Activated CD4-positive, alpha-beta memory T cell treated with anti-CD3 and anti-CD28 coated beads, Interleukin-2, amount 10 ng/mL, durations not matched to agents 7 days and 5 days (primary cell): ENCODE measurements at regions not wholly inside any gene's neighbourhood (a gene's known extent, or its start where the extent isn't known, plus 50 kb on each side); places are given as distances from the start of the nearest gene placed in this dataset.

Source experiments
- CTCF ChIA-PET: fragments of 350-600 bp; sonication (Branson Sonifier 250); formaldehyde crosslinking; loops from one replicate; lab custom pipeline; 2021; ENCODE audit warnings: antibody characterized with exemption, inconsistent platforms; lab: Charles Lee
- POLR2A ChIA-PET: fragments of 350-600 bp; sonication (Branson Sonifier 250); formaldehyde crosslinking; loops from one replicate; lab custom pipeline; 2021; ENCODE audit warnings: antibody characterized with exemption; lab: Charles Lee
- DNase-seq: peaks from one replicate; pipeline ENCODE4 v3.0.0-alpha.2; 2020
- H3K27ac Mint-ChIP-seq: one replicate; pipeline ENCODE4 v1.8.0; 2021; ENCODE audit warnings: mild to moderate bottlenecking, mixed read lengths
- H3K27me3 Mint-ChIP-seq: one replicate; pipeline ENCODE4 v1.8.0; 2021; ENCODE audit warnings: mixed read lengths
- H3K36me3 Mint-ChIP-seq: one replicate; pipeline ENCODE4 v1.8.0; 2021; ENCODE audit warnings: low read depth, mixed read lengths
- H3K4me1 Mint-ChIP-seq: one replicate; pipeline ENCODE4 v1.8.0; 2021; ENCODE audit warnings: mixed read lengths
- H3K4me3 Mint-ChIP-seq: one replicate; pipeline ENCODE4 v1.8.0; 2021; ENCODE audit warnings: mild to moderate bottlenecking, mixed read lengths
- H3K9me3 Mint-ChIP-seq: one replicate; pipeline ENCODE4 v1.8.0; 2021; ENCODE audit warnings: mixed read lengths

GRCh38 chr12:60093428-60093827 is 497.6 kb downstream of the SLC16A7 start:
- H3K27me3 Mint-ChIP-seq = no peaks in the 10 kb centered on the region
- no peaks in the 10 kb centered on the region for H3K36me3 Mint-ChIP-seq
- no peaks in the 10 kb centered on the region for H3K9me3 Mint-ChIP-seq
- DNase-seq = no peak
- POLR2A ChIA-PET = no interaction called here
- CTCF ChIA-PET = no interaction called here
- no peak overlapping the region for H3K27ac Mint-ChIP-seq
- H3K4me3 Mint-ChIP-seq = no peak overlapping the region
- H3K4me1 Mint-ChIP-seq = no peaks in the 10 kb centered on the region

DNA sequence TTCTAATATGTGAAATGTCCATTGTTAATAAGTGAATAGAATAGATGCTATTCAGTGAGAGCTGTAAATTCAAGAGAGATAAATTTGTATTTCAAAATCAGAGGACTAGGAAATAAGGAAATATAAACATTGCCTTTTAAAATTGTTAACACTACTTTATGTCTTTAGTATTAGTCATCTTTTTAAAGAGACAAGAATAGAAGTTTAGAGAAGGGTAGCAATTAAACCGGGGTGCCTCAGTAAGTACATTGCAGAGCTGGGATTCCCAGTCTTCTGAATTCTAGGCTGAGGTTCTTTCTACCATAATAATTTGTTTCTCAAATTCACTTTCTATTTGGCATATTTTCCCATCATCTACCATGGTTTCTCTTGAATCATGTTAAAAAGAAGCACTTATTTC is 498.6 kb downstream of the SLC16A7 start:
- no peaks in the 10 kb centered on the region for H3K27me3 Mint-ChIP-seq
- no peaks in the 10 kb centered on the region for H3K36me3 Mint-ChIP-seq
- DNase-seq = no peak
- H3K4me1 Mint-ChIP-seq = no peaks in the 10 kb centered on the region
- H3K9me3 Mint-ChIP-seq = no peaks in the 10 kb centered on the region
- ChIA-PET CTCF (no interaction called here), POLR2A (no interaction called here)
- no peak overlapping the region for H3K27ac Mint-ChIP-seq
- no peak overlapping the region for H3K4me3 Mint-ChIP-seq

DNA sequence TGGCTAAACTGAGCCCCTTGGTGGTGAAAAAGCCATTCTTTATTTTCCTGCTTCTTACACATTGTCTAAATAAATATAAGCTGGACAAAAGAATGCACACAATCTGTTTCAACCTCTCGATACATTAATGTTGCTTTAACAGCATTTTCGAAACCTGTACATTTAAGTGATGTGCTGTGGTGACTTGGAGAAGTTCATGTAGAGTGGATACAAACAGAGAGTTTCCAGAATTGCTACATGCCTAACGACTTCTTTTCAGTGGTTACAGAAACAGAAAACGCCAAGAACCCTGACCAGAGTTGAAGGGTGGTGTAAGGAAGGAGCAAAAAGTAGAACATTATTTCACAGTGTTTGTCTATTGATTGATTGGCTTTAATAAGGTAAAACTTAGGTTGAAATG is 500.9 kb downstream of the SLC16A7 start:
- DNase-seq = no peak
- H3K27ac Mint-ChIP-seq = no peak overlapping the region
- H3K36me3 Mint-ChIP-seq = no peaks in the 10 kb centered on the region
- H3K27me3 Mint-ChIP-seq = no peaks in the 10 kb centered on the region
- H3K4me1 Mint-ChIP-seq = no peaks in the 10 kb centered on the region
- H3K9me3 Mint-ChIP-seq = peaks cover 3% of the 10 kb centered on the region
- CTCF ChIA-PET = no interaction called here
- POLR2A ChIA-PET = no interaction called here
- H3K4me3 Mint-ChIP-seq = no peak overlapping the region

GRCh38 chr12:60100160-60100559 is 504.3 kb downstream of the SLC16A7 start:
- DNase-seq = no peak
- ChIA-PET CTCF (no interaction called here), POLR2A (no interaction called here)
- peaks cover 3% of the 10 kb centered on the region for H3K9me3 Mint-ChIP-seq
- no peaks in the 10 kb centered on the region for H3K27me3 Mint-ChIP-seq
- H3K27ac Mint-ChIP-seq = no peak overlapping the region
- H3K4me1 Mint-ChIP-seq = no peaks in the 10 kb centered on the region
- H3K36me3 Mint-ChIP-seq = no peaks in the 10 kb centered on the region
- H3K4me3 Mint-ChIP-seq = no peak overlapping the region

GRCh38 chr12:60100852-60101251 is 505.0 kb downstream of the SLC16A7 start:
- H3K27me3 Mint-ChIP-seq = no peaks in the 10 kb centered on the region
- no peaks in the 10 kb centered on the region for H3K36me3 Mint-ChIP-seq
- H3K4me1 Mint-ChIP-seq = no peaks in the 10 kb centered on the region
- H3K4me3 Mint-ChIP-seq = no peak overlapping the region
- DNase-seq = no peak
- CTCF ChIA-PET = no interaction called here
- POLR2A ChIA-PET = no interaction called here
- H3K27ac Mint-ChIP-seq = no peak overlapping the region
- peaks cover 3% of the 10 kb centered on the region for H3K9me3 Mint-ChIP-seq

- H3K27ac Mint-ChIP-seq = no peak overlapping the region
- H3K36me3 Mint-ChIP-seq = no peaks in the 10 kb centered on the region
- no peaks in the 10 kb centered on the region for H3K4me1 Mint-ChIP-seq
- POLR2A ChIA-PET = no interaction called here
- no peak overlapping the region for H3K4me3 Mint-ChIP-seq
- peaks cover 3% of the 10 kb centered on the region for H3K9me3 Mint-ChIP-seq
- CTCF ChIA-PET = no interaction called here
- H3K27me3 Mint-ChIP-seq = no peaks in the 10 kb centered on the region
- no peak for DNase-seq
Measured at GRCh38 chr12:60101715-60102114, 505.9 kb downstream of the SLC16A7 start.

DNA sequence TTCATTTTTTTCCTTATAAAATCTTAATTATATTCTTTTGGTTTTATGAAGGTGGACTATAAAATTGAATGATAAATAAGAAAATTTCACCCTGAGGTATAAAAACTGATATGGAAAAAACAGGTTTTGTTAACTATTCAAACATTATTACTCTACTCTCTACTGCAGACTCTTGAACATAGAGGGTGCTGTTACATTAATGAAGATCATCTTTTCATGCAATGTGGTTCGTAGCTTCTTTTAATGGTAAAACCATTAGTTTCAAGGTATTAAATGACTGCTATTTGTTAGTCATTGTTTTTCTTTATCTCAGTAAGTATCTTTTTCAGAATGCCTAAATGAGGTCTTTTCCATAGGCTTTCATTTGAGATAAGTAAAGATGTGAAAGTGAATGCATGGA is 510.4 kb downstream of the SLC16A7 start:
- POLR2A ChIA-PET = no interaction called here
- Mint-ChIP-seq H3K27ac (no peak overlapping the region), H3K9me3 (no peaks in the 10 kb centered on the region), H3K27me3 (no peaks in the 10 kb centered on the region), H3K4me1 (no peaks in the 10 kb centered on the region), H3K36me3 (no peaks in the 10 kb centered on the region), H3K4me3 (no peak overlapping the region)
- CTCF ChIA-PET = no interaction called here
- no peak for DNase-seq

DNA sequence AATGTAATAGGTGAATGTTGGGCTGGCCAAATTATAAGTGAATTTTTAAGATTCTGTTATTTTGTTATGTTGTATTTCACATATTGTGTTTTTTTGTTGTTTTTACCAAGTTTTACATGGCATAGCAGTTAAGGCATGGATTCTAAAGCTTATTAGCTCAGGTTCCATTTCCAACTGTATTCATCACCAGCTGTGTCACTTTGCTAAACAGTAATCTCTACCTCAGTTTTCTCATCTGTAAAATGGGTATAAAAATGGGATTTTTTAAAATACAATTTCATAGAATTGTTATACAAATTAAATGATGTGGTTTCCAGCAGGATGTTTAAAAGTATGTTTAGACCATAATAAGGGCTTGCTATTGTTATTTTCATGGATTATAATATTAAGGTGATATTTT is 512.2 kb downstream of the SLC16A7 start:
- no peak for DNase-seq
- CTCF ChIA-PET = no interaction called here
- H3K9me3 Mint-ChIP-seq = no peaks in the 10 kb centered on the region

GRCh38 chr12:60112063-60112462 is 516.2 kb downstream of the SLC16A7 start:
- H3K4me1 Mint-ChIP-seq = no peaks in the 10 kb centered on the region
- H3K27ac Mint-ChIP-seq = no peak overlapping the region
- POLR2A ChIA-PET = no interaction called here
- H3K4me3 Mint-ChIP-seq = no peak overlapping the region
- peaks cover 5% of the 10 kb centered on the region for H3K9me3 Mint-ChIP-seq
- H3K27me3 Mint-ChIP-seq = no peaks in the 10 kb centered on the region
- CTCF ChIA-PET = no interaction called here
- no peak for DNase-seq
- H3K36me3 Mint-ChIP-seq = no peaks in the 10 kb centered on the region

More for the DNA sequence above, 512.2 kb downstream of the SLC16A7 start:
- no peak overlapping the region for H3K4me3 Mint-ChIP-seq
- no peaks in the 10 kb centered on the region for H3K27me3 Mint-ChIP-seq
- POLR2A ChIA-PET = no interaction called here
- H3K4me1 Mint-ChIP-seq = no peaks in the 10 kb centered on the region
- no peak overlapping the region for H3K27ac Mint-ChIP-seq
- no peaks in the 10 kb centered on the region for H3K36me3 Mint-ChIP-seq

- no peak for DNase-seq
- CTCF ChIA-PET = no interaction called here
- Mint-ChIP-seq H3K27ac (no peak overlapping the region), H3K27me3 (no peaks in the 10 kb centered on the region), H3K4me1 (no peaks in the 10 kb centered on the region), H3K36me3 (no peaks in the 10 kb centered on the region), H3K4me3 (no peak overlapping the region), H3K9me3 (peaks cover 5% of the 10 kb centered on the region)
- POLR2A ChIA-PET = no interaction called here
Measured at GRCh38 chr12:60112763-60113162, 516.9 kb downstream of the SLC16A7 start.

GRCh38 chr12:60114169-60114568 is 518.3 kb downstream of the SLC16A7 start:
- CTCF ChIA-PET = no interaction called here
- H3K27me3 Mint-ChIP-seq = no peaks in the 10 kb centered on the region

DNA sequence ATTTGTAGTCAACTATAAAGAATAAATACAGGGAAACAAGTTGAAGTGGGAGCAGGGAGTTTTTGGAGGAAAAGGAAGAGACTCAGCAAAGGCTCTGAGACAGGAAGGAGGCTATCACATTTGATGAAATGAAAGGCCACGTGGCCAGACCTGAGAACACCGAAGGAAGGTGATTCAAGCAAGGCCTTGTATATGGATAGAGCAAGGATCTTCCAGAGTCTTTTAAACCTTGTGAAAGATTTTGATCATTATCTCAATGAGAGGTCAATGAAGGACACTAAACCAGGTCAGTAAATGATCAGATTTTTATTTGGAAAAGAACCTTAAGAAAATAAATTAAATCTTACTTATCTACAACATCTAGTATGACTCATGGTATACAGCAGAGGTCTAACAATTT is 523.5 kb downstream of the SLC16A7 start:
- CTCF ChIA-PET = no interaction called here
- POLR2A ChIA-PET = no interaction called here
- no peak overlapping the region for H3K27ac Mint-ChIP-seq
- no peaks in the 10 kb centered on the region for H3K36me3 Mint-ChIP-seq
- DNase-seq = no peak
- no peaks in the 10 kb centered on the region for H3K27me3 Mint-ChIP-seq
- no peak overlapping the region for H3K4me3 Mint-ChIP-seq
- no peaks in the 10 kb centered on the region for H3K4me1 Mint-ChIP-seq
- peaks cover 5% of the 10 kb centered on the region for H3K9me3 Mint-ChIP-seq

More at GRCh38 chr12:60114169-60114568, 518.3 kb downstream of the SLC16A7 start:
- Mint-ChIP-seq H3K4me1 (no peaks in the 10 kb centered on the region), H3K36me3 (no peaks in the 10 kb centered on the region), H3K9me3 (peaks cover 5% of the 10 kb centered on the region), H3K4me3 (no peak overlapping the region), H3K27ac (no peak overlapping the region)
- POLR2A ChIA-PET = no interaction called here
- no peak for DNase-seq

- Mint-ChIP-seq H3K4me3 (no peak overlapping the region), H3K27ac (no peak overlapping the region), H3K4me1 (no peaks in the 10 kb centered on the region), H3K36me3 (no peaks in the 10 kb centered on the region), H3K27me3 (no peaks in the 10 kb centered on the region), H3K9me3 (peaks cover 4% of the 10 kb centered on the region)
- CTCF ChIA-PET = no interaction called here
- POLR2A ChIA-PET = no interaction called here
- no peak for DNase-seq
Measured at GRCh38 chr12:60120199-60120598, 524.4 kb downstream of the SLC16A7 start.

- Mint-ChIP-seq H3K27me3 (no peaks in the 10 kb centered on the region), H3K9me3 (peaks cover 7% of the 10 kb centered on the region), H3K4me3 (no peak overlapping the region), H3K36me3 (no peaks in the 10 kb centered on the region), H3K27ac (no peak overlapping the region), H3K4me1 (no peaks in the 10 kb centered on the region)
- DNase-seq = no peak
- ChIA-PET CTCF (no interaction called here), POLR2A (no interaction called here)
Measured at GRCh38 chr12:60123557-60123956, 527.7 kb downstream of the SLC16A7 start.

- DNase-seq = no peak
- Mint-ChIP-seq H3K4me1 (no peaks in the 10 kb centered on the region), H3K9me3 (no peaks in the 10 kb centered on the region), H3K4me3 (no peak overlapping the region), H3K27me3 (no peaks in the 10 kb centered on the region), H3K27ac (no peak overlapping the region), H3K36me3 (no peaks in the 10 kb centered on the region)
- CTCF ChIA-PET = no interaction called here
- POLR2A ChIA-PET = no interaction called here
Measured at GRCh38 chr12:60137513-60137912, 541.7 kb downstream of the SLC16A7 start.
